ENCODE measurements at regions not wholly inside any gene's neighbourhood (a gene's known extent, or its start where the extent isn't known, plus 50 kb on each side); places are given as distances from the start of the nearest gene placed in this dataset.

DNA sequence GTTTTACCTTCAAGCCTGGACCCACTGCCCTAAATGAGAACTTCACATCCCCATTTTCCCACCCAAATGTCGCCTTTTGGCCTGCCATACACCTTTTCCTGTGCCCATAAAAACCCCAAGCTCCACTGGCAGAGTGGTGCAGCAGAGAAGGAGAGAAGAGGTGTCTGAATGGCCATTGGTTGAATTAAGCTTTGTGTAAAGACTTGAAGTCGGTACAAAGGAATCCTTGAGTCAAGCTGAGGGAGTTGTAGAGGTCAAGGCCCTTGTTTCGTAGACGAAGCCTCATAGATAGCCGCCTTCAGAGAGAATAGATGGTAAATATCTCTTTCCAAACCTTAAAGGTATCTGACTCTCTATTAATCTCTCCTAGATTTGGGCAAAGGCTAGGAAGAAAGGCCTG, 1479.2 kb upstream of the PRR20A start:
- no peak overlapping the region for H3K4me3 ChIP-seq (ENCODE audit: low read depth in 1 of 3, low read length in 3 of 3)
- H3K9me3 ChIP-seq (ENCODE audit: control insufficient read depth in 4 of 4, low read length in 3 of 4) = no peaks in the 10 kb centered on the region
- no peaks in the 10 kb centered on the region for H3K27me3 ChIP-seq (ENCODE audit: control insufficient read depth in 4 of 4, insufficient read depth in 4 of 4, low read length in 3 of 4)
- WGBS = 72% methylated on average over 5 of the region's 5 CpGs
- no peaks in the 10 kb centered on the region for H3K36me3 ChIP-seq (ENCODE audit: control insufficient read depth in 4 of 4, insufficient read depth in 3 of 4, low read depth in 1 of 4, low read length in 3 of 4)
- TF ChIP-seq NR2F2 (IDR thresholded peaks at IDR 0.05) (no peak), RXRA (IDR thresholded peaks at IDR 0.05) (no peak), FOXA2 (IDR thresholded peaks at IDR 0.05) (no peak), RAD21 (IDR thresholded peaks at IDR 0.05) (no peak), JUND (IDR thresholded peaks at IDR 0.05) (no peak), TAF1 (conservative IDR thresholded peaks at IDR 0.05) (no peak), GABPA (IDR thresholded peaks at IDR 0.05 in 1 of 2, conservative IDR thresholded peaks at IDR 0.05 in 1 of 2) (no peak), FOXA1 (IDR thresholded peaks at IDR 0.05) (no peak), HNF4A (conservative IDR thresholded peaks at IDR 0.05) (no peak), YY1 (IDR thresholded peaks at IDR 0.05) (no peak)
- TF ChIP-seq, protein P1, sequence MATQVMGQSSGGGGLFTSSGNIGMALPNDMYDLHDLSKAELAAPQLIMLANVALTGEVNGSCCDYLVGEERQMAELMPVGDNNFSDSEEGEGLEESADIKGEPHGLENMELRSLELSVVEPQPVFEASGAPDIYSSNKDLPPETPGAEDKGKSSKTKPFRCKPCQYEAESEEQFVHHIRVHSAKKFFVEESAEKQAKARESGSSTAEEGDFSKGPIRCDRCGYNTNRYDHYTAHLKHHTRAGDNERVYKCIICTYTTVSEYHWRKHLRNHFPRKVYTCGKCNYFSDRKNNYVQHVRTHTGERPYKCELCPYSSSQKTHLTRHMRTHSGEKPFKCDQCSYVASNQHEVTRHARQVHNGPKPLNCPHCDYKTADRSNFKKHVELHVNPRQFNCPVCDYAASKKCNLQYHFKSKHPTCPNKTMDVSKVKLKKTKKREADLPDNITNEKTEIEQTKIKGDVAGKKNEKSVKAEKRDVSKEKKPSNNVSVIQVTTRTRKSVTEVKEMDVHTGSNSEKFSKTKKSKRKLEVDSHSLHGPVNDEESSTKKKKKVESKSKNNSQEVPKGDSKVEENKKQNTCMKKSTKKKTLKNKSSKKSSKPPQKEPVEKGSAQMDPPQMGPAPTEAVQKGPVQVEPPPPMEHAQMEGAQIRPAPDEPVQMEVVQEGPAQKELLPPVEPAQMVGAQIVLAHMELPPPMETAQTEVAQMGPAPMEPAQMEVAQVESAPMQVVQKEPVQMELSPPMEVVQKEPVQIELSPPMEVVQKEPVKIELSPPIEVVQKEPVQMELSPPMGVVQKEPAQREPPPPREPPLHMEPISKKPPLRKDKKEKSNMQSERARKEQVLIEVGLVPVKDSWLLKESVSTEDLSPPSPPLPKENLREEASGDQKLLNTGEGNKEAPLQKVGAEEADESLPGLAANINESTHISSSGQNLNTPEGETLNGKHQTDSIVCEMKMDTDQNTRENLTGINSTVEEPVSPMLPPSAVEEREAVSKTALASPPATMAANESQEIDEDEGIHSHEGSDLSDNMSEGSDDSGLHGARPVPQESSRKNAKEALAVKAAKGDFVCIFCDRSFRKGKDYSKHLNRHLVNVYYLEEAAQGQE (IDR thresholded peaks at IDR 0.05) = no peak
- TF ChIP-seq, protein P2, sequence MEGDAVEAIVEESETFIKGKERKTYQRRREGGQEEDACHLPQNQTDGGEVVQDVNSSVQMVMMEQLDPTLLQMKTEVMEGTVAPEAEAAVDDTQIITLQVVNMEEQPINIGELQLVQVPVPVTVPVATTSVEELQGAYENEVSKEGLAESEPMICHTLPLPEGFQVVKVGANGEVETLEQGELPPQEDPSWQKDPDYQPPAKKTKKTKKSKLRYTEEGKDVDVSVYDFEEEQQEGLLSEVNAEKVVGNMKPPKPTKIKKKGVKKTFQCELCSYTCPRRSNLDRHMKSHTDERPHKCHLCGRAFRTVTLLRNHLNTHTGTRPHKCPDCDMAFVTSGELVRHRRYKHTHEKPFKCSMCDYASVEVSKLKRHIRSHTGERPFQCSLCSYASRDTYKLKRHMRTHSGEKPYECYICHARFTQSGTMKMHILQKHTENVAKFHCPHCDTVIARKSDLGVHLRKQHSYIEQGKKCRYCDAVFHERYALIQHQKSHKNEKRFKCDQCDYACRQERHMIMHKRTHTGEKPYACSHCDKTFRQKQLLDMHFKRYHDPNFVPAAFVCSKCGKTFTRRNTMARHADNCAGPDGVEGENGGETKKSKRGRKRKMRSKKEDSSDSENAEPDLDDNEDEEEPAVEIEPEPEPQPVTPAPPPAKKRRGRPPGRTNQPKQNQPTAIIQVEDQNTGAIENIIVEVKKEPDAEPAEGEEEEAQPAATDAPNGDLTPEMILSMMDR (IDR thresholded peaks at IDR 0.05; ENCODE audit: low read depth, low read length, missing input control) = no peak
- TF ChIP-seq, protein P3, sequence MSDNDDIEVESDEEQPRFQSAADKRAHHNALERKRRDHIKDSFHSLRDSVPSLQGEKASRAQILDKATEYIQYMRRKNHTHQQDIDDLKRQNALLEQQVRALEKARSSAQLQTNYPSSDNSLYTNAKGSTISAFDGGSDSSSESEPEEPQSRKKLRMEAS (IDR thresholded peaks at IDR 0.05) = no peak
- no peak for DNase-seq (ENCODE audit: low spot score)
- no peak overlapping the region for H3K27ac ChIP-seq (ENCODE audit: low read depth in 1 of 2, low read length in 2 of 2)
- H3K9ac ChIP-seq (ENCODE audit: low read depth in 1 of 2, low read length in 2 of 2) = no peak overlapping the region
- H3K4me1 ChIP-seq (ENCODE audit: control insufficient read depth in 4 of 4, insufficient read depth in 4 of 4, low read length in 3 of 4) = no peaks in the 10 kb centered on the region

DNA sequence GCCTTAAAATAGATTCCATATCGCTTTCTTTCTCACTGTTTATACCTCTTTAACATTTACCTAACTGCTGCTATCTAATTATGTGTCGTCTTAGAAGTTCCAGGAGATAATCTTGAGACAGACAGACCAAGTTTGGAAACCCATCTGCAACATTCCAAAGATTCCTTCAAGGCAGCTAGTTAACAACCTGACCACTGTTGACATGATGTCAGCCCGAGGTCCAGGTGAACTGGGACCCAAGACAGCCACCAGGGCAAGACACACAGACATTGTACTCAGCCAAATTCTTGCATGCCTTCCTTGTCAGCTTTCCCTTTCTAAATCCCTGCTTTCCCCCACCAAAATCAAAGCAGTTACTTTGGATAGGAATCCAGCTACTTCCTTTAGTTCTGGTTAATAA, 1476.5 kb upstream of the PRR20A start:
- no peaks in the 10 kb centered on the region for H3K9me3 ChIP-seq (ENCODE audit: control insufficient read depth in 4 of 4, low read length in 3 of 4)
- no peaks in the 10 kb centered on the region for H3K4me1 ChIP-seq (ENCODE audit: control insufficient read depth in 4 of 4, insufficient read depth in 4 of 4, low read length in 3 of 4)
- WGBS = 33% methylated on average over 3 of the region's 3 CpGs
- H3K36me3 ChIP-seq (ENCODE audit: control insufficient read depth in 4 of 4, insufficient read depth in 3 of 4, low read depth in 1 of 4, low read length in 3 of 4) = no peaks in the 10 kb centered on the region
- no peaks in the 10 kb centered on the region for H3K27me3 ChIP-seq (ENCODE audit: control insufficient read depth in 4 of 4, insufficient read depth in 4 of 4, low read length in 3 of 4)
- TF ChIP-seq FOXA2 (IDR thresholded peaks at IDR 0.05) = no peak
- TF ChIP-seq, protein P3 (IDR thresholded peaks at IDR 0.05) = no peak
- TF ChIP-seq NR2F2 (IDR thresholded peaks at IDR 0.05) = no peak
- TF ChIP-seq, protein P4, sequence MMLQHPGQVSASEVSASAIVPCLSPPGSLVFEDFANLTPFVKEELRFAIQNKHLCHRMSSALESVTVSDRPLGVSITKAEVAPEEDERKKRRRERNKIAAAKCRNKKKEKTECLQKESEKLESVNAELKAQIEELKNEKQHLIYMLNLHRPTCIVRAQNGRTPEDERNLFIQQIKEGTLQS (IDR thresholded peaks at IDR 0.05) = no peak
- TF ChIP-seq RXRA (IDR thresholded peaks at IDR 0.05) = no peak
- TF ChIP-seq JUND (IDR thresholded peaks at IDR 0.05) = no peak
- no peak for DNase-seq (ENCODE audit: low spot score)
- no peak overlapping the region for H3K9ac ChIP-seq (ENCODE audit: low read depth in 1 of 2, low read length in 2 of 2)
- no peak overlapping the region for H3K4me3 ChIP-seq (ENCODE audit: low read depth in 1 of 3, low read length in 3 of 3)
- no peak overlapping the region for H3K27ac ChIP-seq (ENCODE audit: low read depth in 1 of 2, low read length in 2 of 2)
